Activated B cell treated with CpG ODN at 0.5 μM for 24 hours (primary cell): ENCODE measurements at regions not wholly inside any gene's neighbourhood (a gene's known extent, or its start where the extent isn't known, plus 50 kb on each side); places are given as distances from the start of the nearest gene placed in this dataset.

Experiments used
- ATAC-seq: fragments of 200-7000 bp; cut with Tn5 transposase; one replicate; pipeline ENCODE4 v1.10.0; 2021; ENCODE audit warnings: low read depth, mild to moderate bottlenecking, moderate library complexity
- CTCF ChIA-PET: fragments of 350-600 bp; sonication (Branson Sonifier 250); formaldehyde crosslinking; loops from one replicate; lab custom pipeline; 2021; ENCODE audit warnings: antibody characterized with exemption; lab: Charles Lee
- POLR2A ChIA-PET: fragments of 350-600 bp; sonication (Branson Sonifier 250); formaldehyde crosslinking; loops from one replicate; lab custom pipeline; 2021; ENCODE audit warnings: antibody characterized with exemption; lab: Charles Lee
- DNase-seq: peaks from one replicate; pipeline ENCODE4 v3.0.0; 2022
- H3K27ac Mint-ChIP-seq: one replicate; pipeline ENCODE4 v1.8.0; 2020; ENCODE audit warnings: mixed read lengths
- H3K27me3 Mint-ChIP-seq: one replicate; pipeline ENCODE4 v1.8.0; 2021; ENCODE audit warnings: mixed read lengths
- H3K36me3 Mint-ChIP-seq: one replicate; pipeline ENCODE4 v1.8.0; 2021; ENCODE audit warnings: low read depth, mixed read lengths
- H3K4me1 Mint-ChIP-seq: one replicate; pipeline ENCODE4 v1.8.0; 2021; ENCODE audit warnings: mixed read lengths
- H3K4me3 Mint-ChIP-seq: one replicate; pipeline ENCODE4 v1.8.0; 2020; ENCODE audit warnings: mild to moderate bottlenecking, mixed read lengths
- H3K9me3 Mint-ChIP-seq: one replicate; pipeline ENCODE4 v1.8.0; 2020; ENCODE audit warnings: mixed read lengths
- intact Hi-C: fragments of 100-400 bp; cut with micrococcal nuclease; formaldehyde crosslinking; loops from one replicate; pipeline ENCODE4 v1.15.1; 2024
- TF ChIP-seq, protein P1 (sequence below): fragments of 200-600 bp; IDR thresholded peaks from one replicate; pipeline ENCODE4 v1.8.0; 2022; ENCODE audit warnings: antibody characterized with exemption, mild to moderate bottlenecking

DNA sequence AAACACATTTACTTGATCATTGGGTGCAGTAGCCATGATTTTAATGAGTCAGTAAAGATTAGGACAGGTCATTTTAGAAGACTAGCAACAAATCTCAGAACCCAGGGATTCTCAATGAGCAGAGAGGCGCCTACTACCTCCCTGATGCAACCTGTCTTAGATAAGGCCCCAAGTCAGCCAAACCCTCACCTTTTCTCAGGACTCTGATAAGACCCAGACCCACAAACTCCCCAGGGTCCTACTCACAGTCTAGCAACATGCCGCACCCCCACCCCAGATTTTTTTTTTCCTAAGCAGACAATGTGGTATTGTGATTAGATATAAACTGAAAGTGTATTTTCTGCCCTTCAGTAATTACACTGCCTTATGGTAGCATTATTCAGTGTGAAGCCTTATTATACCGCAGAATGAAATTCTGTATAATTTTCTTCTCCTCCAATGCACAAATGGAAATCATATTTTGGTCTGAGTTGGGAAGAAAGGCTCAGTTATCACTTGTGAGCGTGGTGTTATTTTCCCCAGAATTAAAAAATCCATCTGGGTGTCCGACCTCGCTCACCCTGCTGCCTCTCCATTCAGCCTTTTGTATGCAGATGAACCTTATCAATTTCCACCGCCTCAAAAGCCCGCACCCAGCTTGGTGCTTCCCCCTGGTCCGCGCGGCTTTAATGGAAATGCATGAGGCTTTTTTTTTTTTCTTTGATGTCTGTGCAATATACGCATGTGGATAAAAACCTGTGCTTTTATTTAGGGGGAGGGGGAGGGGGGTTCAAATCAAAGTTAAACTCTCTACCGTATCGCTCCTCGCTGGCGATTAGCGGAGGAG, 122.0 kb upstream of the SOX14 start:
- H3K27me3 Mint-ChIP-seq = peaks cover 2% of the 10 kb centered on the region
- no peak overlapping the region for H3K4me3 Mint-ChIP-seq
- intact Hi-C loops = no loop called here
- H3K27ac Mint-ChIP-seq = no peak overlapping the region
- H3K9me3 Mint-ChIP-seq = no peaks in the 10 kb centered on the region
- no peak for DNase-seq
- TF ChIP-seq, protein P1, sequence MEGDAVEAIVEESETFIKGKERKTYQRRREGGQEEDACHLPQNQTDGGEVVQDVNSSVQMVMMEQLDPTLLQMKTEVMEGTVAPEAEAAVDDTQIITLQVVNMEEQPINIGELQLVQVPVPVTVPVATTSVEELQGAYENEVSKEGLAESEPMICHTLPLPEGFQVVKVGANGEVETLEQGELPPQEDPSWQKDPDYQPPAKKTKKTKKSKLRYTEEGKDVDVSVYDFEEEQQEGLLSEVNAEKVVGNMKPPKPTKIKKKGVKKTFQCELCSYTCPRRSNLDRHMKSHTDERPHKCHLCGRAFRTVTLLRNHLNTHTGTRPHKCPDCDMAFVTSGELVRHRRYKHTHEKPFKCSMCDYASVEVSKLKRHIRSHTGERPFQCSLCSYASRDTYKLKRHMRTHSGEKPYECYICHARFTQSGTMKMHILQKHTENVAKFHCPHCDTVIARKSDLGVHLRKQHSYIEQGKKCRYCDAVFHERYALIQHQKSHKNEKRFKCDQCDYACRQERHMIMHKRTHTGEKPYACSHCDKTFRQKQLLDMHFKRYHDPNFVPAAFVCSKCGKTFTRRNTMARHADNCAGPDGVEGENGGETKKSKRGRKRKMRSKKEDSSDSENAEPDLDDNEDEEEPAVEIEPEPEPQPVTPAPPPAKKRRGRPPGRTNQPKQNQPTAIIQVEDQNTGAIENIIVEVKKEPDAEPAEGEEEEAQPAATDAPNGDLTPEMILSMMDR = no peak
- H3K4me1 Mint-ChIP-seq = no peaks in the 10 kb centered on the region
- ATAC-seq = no peak
- H3K36me3 Mint-ChIP-seq = no peaks in the 10 kb centered on the region
- ChIA-PET POLR2A (no interaction called here), CTCF (no interaction called here)

DNA sequence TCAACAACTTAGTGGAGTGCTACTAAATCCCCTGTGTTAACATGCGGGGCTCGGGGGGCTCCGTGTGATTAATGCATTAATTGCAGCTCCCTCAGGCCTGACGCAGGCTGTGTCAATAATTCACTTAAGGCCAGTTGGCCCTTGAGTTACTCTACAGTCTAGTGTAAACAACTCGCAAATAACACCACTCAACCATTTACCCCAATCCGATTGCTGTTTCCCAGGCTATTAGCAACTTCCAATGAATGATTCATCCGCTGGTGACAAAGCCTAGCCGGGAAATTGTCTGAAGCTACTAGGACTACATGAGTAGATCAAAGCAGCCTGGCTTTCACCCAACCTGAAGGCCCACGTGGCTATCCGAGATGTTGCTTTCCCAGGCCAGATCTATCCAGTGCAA, 121.3 kb upstream of the SOX14 start:
- ChIA-PET CTCF (no interaction called here), POLR2A (no interaction called here)
- TF ChIP-seq, protein P1 = no peak
- H3K4me1 Mint-ChIP-seq = no peaks in the 10 kb centered on the region
- H3K36me3 Mint-ChIP-seq = no peaks in the 10 kb centered on the region
- peaks cover 2% of the 10 kb centered on the region for H3K27me3 Mint-ChIP-seq
- no peak for ATAC-seq
- H3K9me3 Mint-ChIP-seq = no peaks in the 10 kb centered on the region
- no peak for DNase-seq
- H3K27ac Mint-ChIP-seq = no peak overlapping the region
- intact Hi-C loops = no loop called here
- H3K4me3 Mint-ChIP-seq = no peak overlapping the region

- Mint-ChIP-seq H3K27ac (no peak overlapping the region), H3K4me1 (no peaks in the 10 kb centered on the region), H3K4me3 (no peak overlapping the region), H3K36me3 (no peaks in the 10 kb centered on the region), H3K27me3 (peaks cover 2% of the 10 kb centered on the region), H3K9me3 (no peaks in the 10 kb centered on the region)
- DNase-seq = no peak
- POLR2A ChIA-PET = no interaction called here
- TF ChIP-seq, protein P1 = no peak
- intact Hi-C loops = no loop called here
- CTCF ChIA-PET = no interaction called here
- ATAC-seq = no peak
Measured at GRCh38 chr3:137647179-137647578, 116.9 kb upstream of the SOX14 start.

- Mint-ChIP-seq H3K4me3 (no peak overlapping the region), H3K4me1 (no peaks in the 10 kb centered on the region), H3K27ac (no peak overlapping the region), H3K27me3 (no peaks in the 10 kb centered on the region), H3K36me3 (no peaks in the 10 kb centered on the region), H3K9me3 (peaks cover 2% of the 10 kb centered on the region)
- no peak for DNase-seq
- TF ChIP-seq, protein P1 = no peak
- POLR2A ChIA-PET = no interaction called here
- ATAC-seq = no peak
- intact Hi-C loops = no loop called here
- CTCF ChIA-PET = no interaction called here
Measured at GRCh38 chr3:137669519-137670060, 94.5 kb upstream of the SOX14 start.

DNA sequence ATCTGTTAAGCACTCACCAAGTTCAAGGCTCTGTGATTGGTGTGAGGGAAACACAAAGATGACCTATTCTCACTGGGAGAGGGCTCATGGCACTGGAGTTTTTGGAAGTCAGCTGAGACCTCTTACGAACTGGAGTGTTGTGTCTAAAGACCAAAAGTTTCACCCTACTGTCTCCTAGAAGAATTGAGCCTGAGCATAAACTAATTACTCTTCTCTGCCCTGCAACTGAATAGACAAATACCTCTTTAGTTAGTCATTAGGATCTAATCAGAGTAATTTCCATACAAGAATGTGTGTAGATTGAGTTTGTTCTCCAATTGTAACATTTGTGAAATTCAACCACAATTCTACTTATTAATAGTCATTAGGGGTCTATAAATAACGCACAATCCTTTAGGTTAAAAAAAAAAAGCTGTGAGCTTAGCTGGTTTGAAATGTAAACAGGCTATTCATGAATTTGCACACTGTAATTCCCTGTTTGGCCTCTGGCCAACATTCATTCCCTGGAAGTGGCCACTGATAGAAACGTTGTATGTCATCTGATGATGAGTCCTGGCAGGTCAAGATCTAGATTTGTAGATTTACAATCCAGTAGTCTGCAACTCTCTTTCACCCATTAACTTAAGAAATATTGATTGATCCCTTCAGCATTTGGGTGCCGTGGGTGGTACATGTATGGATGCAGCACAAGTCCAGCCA, 76.8 kb upstream of the SOX14 start:
- TF ChIP-seq, protein P1 = no peak
- H3K9me3 Mint-ChIP-seq = no peaks in the 10 kb centered on the region
- H3K4me3 Mint-ChIP-seq = no peak overlapping the region
- H3K27me3 Mint-ChIP-seq = no peaks in the 10 kb centered on the region
- H3K36me3 Mint-ChIP-seq = no peaks in the 10 kb centered on the region
- DNase-seq = no peak
- intact Hi-C loops = no loop called here
- ChIA-PET CTCF (no interaction called here), POLR2A (no interaction called here)
- H3K27ac Mint-ChIP-seq = no peak overlapping the region
- H3K4me1 Mint-ChIP-seq = no peaks in the 10 kb centered on the region
- no peak for ATAC-seq
